ENCODE measurements at regions not wholly inside any gene's neighbourhood (a gene's known extent, or its start where the extent isn't known, plus 50 kb on each side); places are given as distances from the start of the nearest gene placed in this dataset.

DNA sequence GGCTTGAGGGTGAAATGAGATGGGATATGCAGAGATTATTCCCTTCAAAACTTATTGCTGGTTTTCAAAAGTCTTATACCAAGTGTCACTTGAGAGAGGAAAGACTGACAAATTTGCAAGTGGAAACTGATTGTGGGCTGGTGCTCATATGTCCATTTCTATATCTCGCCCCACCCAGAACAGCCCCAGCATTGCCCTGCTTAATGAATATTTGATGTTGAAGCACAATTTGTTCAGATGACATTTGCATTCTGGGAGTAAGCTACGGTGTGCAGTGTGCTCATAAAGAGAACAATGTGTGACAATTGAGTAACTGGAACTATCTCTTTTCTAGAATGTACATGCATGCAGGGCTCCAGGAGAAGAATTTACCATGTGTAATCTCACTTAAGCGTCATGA is 223.5 kb upstream of the TRPC5 start:
- TF ChIP-seq, protein P1, sequence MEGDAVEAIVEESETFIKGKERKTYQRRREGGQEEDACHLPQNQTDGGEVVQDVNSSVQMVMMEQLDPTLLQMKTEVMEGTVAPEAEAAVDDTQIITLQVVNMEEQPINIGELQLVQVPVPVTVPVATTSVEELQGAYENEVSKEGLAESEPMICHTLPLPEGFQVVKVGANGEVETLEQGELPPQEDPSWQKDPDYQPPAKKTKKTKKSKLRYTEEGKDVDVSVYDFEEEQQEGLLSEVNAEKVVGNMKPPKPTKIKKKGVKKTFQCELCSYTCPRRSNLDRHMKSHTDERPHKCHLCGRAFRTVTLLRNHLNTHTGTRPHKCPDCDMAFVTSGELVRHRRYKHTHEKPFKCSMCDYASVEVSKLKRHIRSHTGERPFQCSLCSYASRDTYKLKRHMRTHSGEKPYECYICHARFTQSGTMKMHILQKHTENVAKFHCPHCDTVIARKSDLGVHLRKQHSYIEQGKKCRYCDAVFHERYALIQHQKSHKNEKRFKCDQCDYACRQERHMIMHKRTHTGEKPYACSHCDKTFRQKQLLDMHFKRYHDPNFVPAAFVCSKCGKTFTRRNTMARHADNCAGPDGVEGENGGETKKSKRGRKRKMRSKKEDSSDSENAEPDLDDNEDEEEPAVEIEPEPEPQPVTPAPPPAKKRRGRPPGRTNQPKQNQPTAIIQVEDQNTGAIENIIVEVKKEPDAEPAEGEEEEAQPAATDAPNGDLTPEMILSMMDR (IDR thresholded peaks at IDR 0.05; ENCODE audit: low read depth, low read length): no peak
- DNase-seq (ENCODE audit: extremely low read depth, low read depth): no peak

DNA sequence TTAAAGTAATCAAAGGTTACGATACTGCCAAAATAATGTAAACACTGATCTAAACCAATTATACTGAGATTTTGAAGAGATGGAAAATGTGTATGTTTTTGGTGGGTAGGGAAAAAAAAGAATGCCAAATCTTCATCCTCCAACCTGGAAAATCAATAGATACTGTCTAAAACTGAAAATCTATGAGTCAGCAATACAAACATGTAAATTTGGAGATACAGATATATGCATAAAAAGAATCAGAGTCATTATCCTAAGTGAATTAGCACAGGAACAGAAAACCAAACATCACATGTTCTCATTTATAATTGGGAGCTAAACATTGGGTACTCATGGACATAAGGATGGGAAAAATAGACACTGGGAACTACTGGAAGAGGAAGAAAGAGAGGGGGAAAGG is 197.4 kb upstream of the TRPC5 start:
- TF ChIP-seq, protein P1 (IDR thresholded peaks at IDR 0.05; ENCODE audit: low read depth, low read length): no peak
- DNase-seq (ENCODE audit: extremely low read depth, low read depth): no peak

DNA sequence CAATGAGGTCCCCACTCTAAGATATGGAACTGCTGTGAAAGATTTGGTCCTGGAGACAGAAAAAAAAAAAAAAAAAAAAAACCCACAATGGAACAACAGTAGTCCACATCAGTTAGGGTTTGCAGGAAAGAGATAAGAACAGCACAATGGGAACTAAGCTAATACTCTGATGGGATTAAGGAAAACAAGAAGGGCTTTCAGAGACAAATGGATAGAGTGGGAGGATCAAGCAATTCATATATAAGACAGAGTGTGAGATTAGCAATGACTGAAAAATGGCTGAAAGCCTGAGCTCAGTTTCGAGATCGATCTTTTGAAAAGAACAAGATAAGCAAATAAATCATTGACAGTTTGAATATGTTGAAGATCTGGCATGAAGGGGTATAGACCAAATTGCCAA is 188.4 kb upstream of the TRPC5 start:
- TF ChIP-seq, protein P1 (IDR thresholded peaks at IDR 0.05; ENCODE audit: low read depth, low read length): no peak
- no peak for DNase-seq (ENCODE audit: extremely low read depth, low read depth)

DNA sequence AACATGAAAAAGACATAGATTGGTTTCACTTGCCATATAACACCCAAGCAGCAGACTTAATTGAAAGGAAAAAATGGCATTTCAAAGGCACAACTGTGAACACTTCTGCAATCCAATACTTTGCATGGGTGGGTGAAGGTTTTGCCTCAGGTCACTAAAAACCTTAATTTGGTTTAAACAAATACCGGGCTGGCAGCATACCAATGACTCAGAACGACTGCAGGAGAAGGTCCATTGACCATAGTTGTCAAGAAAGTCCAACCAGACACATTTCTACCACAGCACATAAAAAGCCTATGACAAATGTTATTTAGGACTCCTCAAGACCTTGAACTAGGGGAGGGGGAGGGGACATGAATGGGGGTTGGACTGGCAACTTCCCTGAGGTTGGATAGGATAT is 183.6 kb upstream of the TRPC5 start:
- TF ChIP-seq, protein P1 (IDR thresholded peaks at IDR 0.05; ENCODE audit: low read depth, low read length): no peak
- DNase-seq (ENCODE audit: extremely low read depth, low read depth): no peak

DNA sequence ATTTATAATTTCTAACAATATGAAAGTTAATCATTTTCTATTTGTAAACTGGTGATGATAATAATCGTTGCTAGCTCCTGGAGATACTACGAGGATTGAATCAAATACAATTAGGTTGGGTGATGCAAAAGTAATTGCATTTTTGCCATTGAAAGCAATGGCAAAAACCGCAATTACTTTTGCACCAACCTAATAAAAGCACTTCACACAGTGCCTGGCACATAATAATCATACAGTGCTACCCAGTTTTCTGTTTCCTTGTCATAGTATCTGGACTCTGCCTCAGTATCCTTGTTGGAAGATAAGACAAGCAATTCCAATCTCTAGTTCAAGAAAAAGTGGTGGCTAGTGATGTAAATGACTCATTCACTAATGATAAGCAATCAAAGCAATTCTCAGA is 176.8 kb upstream of the TRPC5 start:
- TF ChIP-seq, protein P1 (IDR thresholded peaks at IDR 0.05; ENCODE audit: low read depth, low read length): no peak
- no peak for DNase-seq (ENCODE audit: extremely low read depth, low read depth)

DNA sequence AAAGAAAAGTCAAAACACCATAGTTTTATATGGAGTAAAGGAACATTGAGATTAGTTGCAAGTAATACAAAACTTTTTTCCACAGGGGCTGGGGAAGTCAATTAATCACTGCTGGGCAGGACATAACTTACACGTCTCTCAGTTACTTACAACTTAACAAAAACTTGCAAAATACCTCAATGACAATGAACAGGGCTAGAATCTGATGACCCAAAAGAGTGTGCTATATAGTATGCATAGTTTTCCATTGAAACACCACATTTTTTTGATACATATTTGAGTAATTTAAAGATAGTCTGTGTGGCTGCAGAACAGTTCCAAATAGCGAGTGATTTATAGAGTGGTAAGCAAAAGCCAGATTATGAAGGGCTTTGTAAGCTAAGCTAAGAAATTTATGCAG is 172.3 kb upstream of the TRPC5 start:
- TF ChIP-seq, protein P1 (IDR thresholded peaks at IDR 0.05; ENCODE audit: low read depth, low read length): no peak
- DNase-seq (ENCODE audit: extremely low read depth, low read depth): no peak

DNA sequence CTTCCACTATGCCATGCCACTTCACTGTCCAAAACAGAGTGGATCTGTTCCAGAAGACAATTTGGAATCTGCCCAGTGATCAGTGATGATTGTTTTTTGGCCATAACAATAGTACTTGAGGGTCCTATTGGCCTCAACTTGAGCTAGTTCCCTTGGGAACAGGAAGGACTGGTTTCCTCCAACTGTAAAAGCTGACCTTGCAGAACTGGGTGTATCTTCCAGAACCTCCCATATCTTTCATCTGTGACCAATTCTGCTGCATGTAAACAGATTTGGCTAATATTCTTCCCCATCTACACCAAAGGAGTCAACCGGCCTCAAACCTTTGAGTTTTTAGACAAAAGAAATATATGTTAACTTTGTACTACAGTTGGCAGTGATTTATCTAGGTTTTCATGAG is 165.1 kb upstream of the TRPC5 start:
- TF ChIP-seq, protein P1 (IDR thresholded peaks at IDR 0.05; ENCODE audit: low read depth, low read length): no peak
- no peak for DNase-seq (ENCODE audit: extremely low read depth, low read depth)
